ENCODE measurements at regions not wholly inside any gene's neighbourhood (a gene's known extent, or its start where the extent isn't known, plus 50 kb on each side); places are given as distances from the start of the nearest gene placed in this dataset.

GRCh38 chr3:189100866-189101265 lies 70.9 kb upstream of the TPRG1 start:
- Mint-ChIP-seq H3K4me1 (ENCODE audit: low read depth) (no peaks in the 10 kb centered on the region), H3K27me3 (no peaks in the 10 kb centered on the region), H3K4me3 (no peak overlapping the region), H3K36me3 (no peaks in the 10 kb centered on the region), H3K27ac (no peak overlapping the region), H3K9me3 (no peaks in the 10 kb centered on the region)
- ChIA-PET CTCF (interaction anchor here (0.6 to 1.1 kb wide), 2 partner anchors 35 to 58 kb away, joined by 3 read pairs; no protein-coding TSS in a partner anchor), POLR2A (no interaction called here)
- intact Hi-C loops (cut with micrococcal nuclease) = no loop called here
- no peak for DNase-seq

- POLR2A ChIA-PET = no interaction called here
- no peak for DNase-seq
- CTCF ChIA-PET = interaction anchor here (1.4 to 1.6 kb wide), 2 partner anchors 43 to 60 kb away, joined by 3 to 4 read pairs; no protein-coding TSS in a partner anchor
- H3K4me1 Mint-ChIP-seq (ENCODE audit: low read depth) = no peaks in the 10 kb centered on the region
- no peak overlapping the region for H3K4me3 Mint-ChIP-seq
- peaks cover under 1% of the 10 kb centered on the region for H3K27me3 Mint-ChIP-seq
- H3K27ac Mint-ChIP-seq = no peak overlapping the region
- H3K36me3 Mint-ChIP-seq = no peaks in the 10 kb centered on the region
- intact Hi-C loops (cut with micrococcal nuclease) = no loop called here
- no peaks in the 10 kb centered on the region for H3K9me3 Mint-ChIP-seq
These were observed 70.2 kb upstream of the TPRG1 start for GRCh38 chr3:189101594-189101993.

- ChIA-PET CTCF (interaction anchor here (0.6 to 1.6 kb wide), 3 partner anchors 42 to 438 kb away, joined by 3 to 4 read pairs (median 3); no protein-coding TSS in a partner anchor), POLR2A (no interaction called here)
- H3K4me3 Mint-ChIP-seq = no peak overlapping the region
- peaks cover 5% of the 10 kb centered on the region for H3K27me3 Mint-ChIP-seq
- no peak overlapping the region for H3K27ac Mint-ChIP-seq
- H3K4me1 Mint-ChIP-seq (ENCODE audit: low read depth) = no peaks in the 10 kb centered on the region
- intact Hi-C loops (cut with micrococcal nuclease) = no loop called here
- DNase-seq = no peak
- H3K9me3 Mint-ChIP-seq = no peaks in the 10 kb centered on the region
- no peaks in the 10 kb centered on the region for H3K36me3 Mint-ChIP-seq
These were observed 68.6 kb upstream of the TPRG1 start for GRCh38 chr3:189103208-189103607.

- POLR2A ChIA-PET = no interaction called here
- no peaks in the 10 kb centered on the region for H3K9me3 Mint-ChIP-seq
- H3K4me1 Mint-ChIP-seq (ENCODE audit: low read depth) = no peaks in the 10 kb centered on the region
- peaks cover 16% of the 10 kb centered on the region for H3K27me3 Mint-ChIP-seq
- CTCF ChIA-PET = no interaction called here
- H3K36me3 Mint-ChIP-seq = peaks cover 2% of the 10 kb centered on the region
- intact Hi-C loops (cut with micrococcal nuclease) = no loop called here
- no peak overlapping the region for H3K27ac Mint-ChIP-seq
- DNase-seq = no peak
- H3K4me3 Mint-ChIP-seq = no peak overlapping the region
These were observed 63.7 kb upstream of the TPRG1 start for GRCh38 chr3:189108067-189108466.

GRCh38 chr3:189108735-189109134 lies 63.0 kb upstream of the TPRG1 start:
- intact Hi-C loops (cut with micrococcal nuclease) = no loop called here
- peaks cover 16% of the 10 kb centered on the region for H3K27me3 Mint-ChIP-seq
- H3K4me3 Mint-ChIP-seq = no peak overlapping the region
- ChIA-PET CTCF (no interaction called here), POLR2A (no interaction called here)
- H3K27ac Mint-ChIP-seq = no peak overlapping the region
- no peaks in the 10 kb centered on the region for H3K9me3 Mint-ChIP-seq
- peaks cover 2% of the 10 kb centered on the region for H3K36me3 Mint-ChIP-seq
- DNase-seq = no peak
- no peaks in the 10 kb centered on the region for H3K4me1 Mint-ChIP-seq (ENCODE audit: low read depth)

DNA sequence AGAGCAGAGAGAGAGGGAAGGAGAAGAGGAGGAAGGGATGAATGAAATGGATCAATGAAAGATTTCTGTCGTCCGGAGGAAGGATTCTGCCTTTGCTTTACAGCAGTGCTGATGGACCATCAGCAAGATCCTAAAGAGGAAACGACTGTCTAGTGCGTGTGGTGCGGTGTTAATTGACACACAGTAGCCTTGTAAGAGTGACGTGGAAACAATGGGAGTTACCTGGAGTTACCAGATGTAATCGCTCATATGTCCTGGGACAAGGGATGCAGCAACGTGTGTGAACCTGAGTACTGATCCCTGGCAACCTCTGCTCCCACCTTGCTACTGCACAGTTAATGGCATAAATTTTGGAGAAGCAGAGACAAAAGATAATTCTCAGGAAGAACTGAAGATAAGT lies 62.6 kb upstream of the TPRG1 start:
- POLR2A ChIA-PET = no interaction called here
- peaks cover 16% of the 10 kb centered on the region for H3K27me3 Mint-ChIP-seq
- H3K9me3 Mint-ChIP-seq = no peaks in the 10 kb centered on the region
- intact Hi-C loops (cut with micrococcal nuclease) = no loop called here
- peaks cover 2% of the 10 kb centered on the region for H3K36me3 Mint-ChIP-seq
- CTCF ChIA-PET = no interaction called here
- H3K4me3 Mint-ChIP-seq = no peak overlapping the region
- no peaks in the 10 kb centered on the region for H3K4me1 Mint-ChIP-seq (ENCODE audit: low read depth)
- no peak for DNase-seq
- no peak overlapping the region for H3K27ac Mint-ChIP-seq

DNA sequence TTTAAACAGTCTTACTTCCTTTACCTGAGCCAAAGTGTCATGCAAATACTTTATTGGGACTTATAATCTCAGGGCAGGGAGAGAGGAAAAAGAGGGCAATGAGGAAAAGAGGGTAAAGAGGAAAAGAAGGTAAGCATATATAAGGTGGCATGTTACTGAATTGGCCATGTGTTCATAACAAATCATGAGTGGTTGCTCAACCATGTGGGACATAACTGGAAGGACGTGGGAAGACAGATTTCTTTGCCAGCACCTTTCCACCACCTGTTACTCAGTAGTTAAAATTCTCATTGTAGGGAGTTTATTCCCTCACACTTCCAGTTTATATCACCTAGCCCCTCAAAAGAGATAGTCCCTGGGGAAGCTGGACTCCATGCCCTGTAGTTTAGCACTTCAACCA lies 54.7 kb upstream of the TPRG1 start:
- DNase-seq = no peak
- ChIA-PET POLR2A (no interaction called here), CTCF (no interaction called here)
- intact Hi-C loops (cut with micrococcal nuclease) = no loop called here
- Mint-ChIP-seq H3K27me3 (no peaks in the 10 kb centered on the region), H3K9me3 (peaks cover 21% of the 10 kb centered on the region), H3K4me3 (no peak overlapping the region), H3K27ac (no peak overlapping the region), H3K4me1 (ENCODE audit: low read depth) (peaks cover 5% of the 10 kb centered on the region), H3K36me3 (peaks cover 12% of the 10 kb centered on the region)

DNA sequence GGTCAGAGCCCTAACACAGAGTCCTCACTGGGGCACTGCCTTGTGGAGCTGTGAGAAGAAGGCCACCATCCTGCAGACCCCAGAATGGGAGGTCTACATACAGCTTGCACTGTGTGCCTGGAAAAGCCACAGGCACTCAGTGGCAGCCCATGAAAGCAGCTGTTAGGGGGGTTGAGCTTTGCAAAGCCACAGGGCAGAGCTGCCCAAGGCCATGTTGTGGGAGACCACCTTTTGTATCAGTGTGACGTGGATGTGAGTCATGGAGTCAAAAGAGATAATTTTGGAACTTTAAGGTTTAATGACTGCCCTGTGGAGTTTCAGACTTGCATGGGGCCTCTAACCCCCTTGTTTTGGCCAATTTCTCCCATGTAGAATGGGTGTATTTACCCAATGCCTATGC lies 52.9 kb upstream of the TPRG1 start:
- intact Hi-C loops (cut with micrococcal nuclease) = no loop called here
- CTCF ChIA-PET = no interaction called here
- Mint-ChIP-seq H3K9me3 (peaks cover 21% of the 10 kb centered on the region), H3K4me3 (no peak overlapping the region), H3K4me1 (ENCODE audit: low read depth) (peaks cover 7% of the 10 kb centered on the region), H3K27me3 (no peaks in the 10 kb centered on the region), H3K36me3 (peaks cover 10% of the 10 kb centered on the region), H3K27ac (no peak overlapping the region)
- POLR2A ChIA-PET = no interaction called here
- DNase-seq = no peak

- no peak overlapping the region for H3K27ac Mint-ChIP-seq
These were observed 51.8 kb upstream of the TPRG1 start for GRCh38 chr3:189119950-189120349.

GRCh38 chr3:189121092-189121491 lies 50.7 kb upstream of the TPRG1 start:
- POLR2A ChIA-PET = no interaction called here
- no peak for DNase-seq
- Mint-ChIP-seq H3K27me3 (no peaks in the 10 kb centered on the region), H3K36me3 (peaks cover 10% of the 10 kb centered on the region), H3K27ac (peak overlapping the region; percentile 55), H3K4me1 (ENCODE audit: low read depth) (peaks cover 13% of the 10 kb centered on the region), H3K9me3 (peaks cover 21% of the 10 kb centered on the region), H3K4me3 (peak overlapping the region; percentile 56)
- CTCF ChIA-PET = interaction anchor here (1.3 to 1.9 kb wide), 3 partner anchors 80 to 1901 kb away, joined by 3 to 5 read pairs (median 5); no protein-coding TSS in a partner anchor
- intact Hi-C loops (cut with micrococcal nuclease) = loop anchor here (1.0 kb wide), 1 partner anchor 11 kb away; no protein-coding TSS in a partner anchor

More at GRCh38 chr3:189119950-189120349, 51.8 kb upstream of the TPRG1 start:
- H3K4me1 Mint-ChIP-seq (ENCODE audit: low read depth) = peaks cover 8% of the 10 kb centered on the region
- DNase-seq = no peak
- H3K27me3 Mint-ChIP-seq = no peaks in the 10 kb centered on the region
- H3K36me3 Mint-ChIP-seq = peaks cover 10% of the 10 kb centered on the region
- CTCF ChIA-PET = interaction anchor here (1.9 kb wide), 1 partner anchor 78 kb away, joined by 5 read pairs; no protein-coding TSS in a partner anchor
- H3K4me3 Mint-ChIP-seq = no peak overlapping the region
- POLR2A ChIA-PET = no interaction called here
- peaks cover 21% of the 10 kb centered on the region for H3K9me3 Mint-ChIP-seq
- intact Hi-C loops (cut with micrococcal nuclease) = no loop called here
